Liver (tissue), 3 donors: ENCODE measurements at regions not wholly inside any gene's neighbourhood (a gene's known extent, or its start where the extent isn't known, plus 50 kb on each side); places are given as distances from the start of the nearest gene placed in this dataset.

Experiments used
- EGR1 ChIP-seq, 2 donors: IDR thresholded peaks; 2 replicates each; pipeline ENCODE4 v1.6.1; 2016 to 2018; ENCODE audit warnings: antibody characterized with exemption in 2 of 2, low read depth in 2 of 2
- FOXA1 ChIP-seq: IDR thresholded peaks from 2 replicates; pipeline ENCODE4 v1.6.1; 2016; ENCODE audit warnings: antibody characterized with exemption
- GABPA ChIP-seq, 2 donors: IDR thresholded peaks in 1 of 2; conservative IDR thresholded peaks in 1 of 2; 2 replicates each; pipeline ENCODE4 v1.6.1; 2016; ENCODE audit warnings: antibody characterized with exemption in 2 of 2, mild to moderate bottlenecking in 1 of 2, moderate library complexity in 1 of 2
- HNF4G ChIP-seq: IDR thresholded peaks from 2 replicates; pipeline ENCODE4 v1.6.1; 2016; ENCODE audit warnings: antibody characterized with exemption
- JUND ChIP-seq, 2 donors: IDR thresholded peaks; 2 replicates each; pipeline ENCODE4 v1.6.1; 2016; ENCODE audit warnings: antibody characterized with exemption in 2 of 2
- RAD21 ChIP-seq, 2 donors: IDR thresholded peaks; 2 replicates each; pipeline ENCODE4 v1.6.1; 2016; ENCODE audit warnings: antibody characterized with exemption in 2 of 2, mild to moderate bottlenecking in 2 of 2
- SP1 ChIP-seq: IDR thresholded peaks from 2 replicates; pipeline ENCODE4 v1.6.1; 2018; ENCODE audit warnings: antibody characterized with exemption, mild to moderate bottlenecking
- TAF1 ChIP-seq: conservative IDR thresholded peaks from 2 replicates; pipeline ENCODE4 v1.6.1; 2016; ENCODE audit warnings: antibody characterized with exemption, mild to moderate bottlenecking
- YY1 ChIP-seq: IDR thresholded peaks from 2 replicates; pipeline ENCODE4 v1.6.1; 2016; ENCODE audit warnings: antibody characterized with exemption, mild to moderate bottlenecking
- TF ChIP-seq, protein P1 (sequence below): fragments of 150-350 bp; IDR thresholded peaks from 2 replicates; pipeline ENCODE4 v1.5.1; 2017; ENCODE audit warnings: improper control_type of control experiment, low read depth, low read length; ENCODE audit not compliant: missing input control
- TF ChIP-seq, protein P2 (sequence below): IDR thresholded peaks from 2 replicates; pipeline ENCODE4 v1.6.1; 2016; ENCODE audit warnings: antibody characterized with exemption
- TF ChIP-seq, protein P3 (sequence below): IDR thresholded peaks from 2 replicates; pipeline ENCODE4 v1.6.1; 2016; ENCODE audit warnings: antibody characterized with exemption, mild to moderate bottlenecking
- TF ChIP-seq, protein P4 (sequence below): IDR thresholded peaks from 2 replicates; pipeline ENCODE4 v1.6.1; 2016; ENCODE audit warnings: antibody characterized with exemption
- donor health status: healthy.
- donor health status: healthy.

DNA sequence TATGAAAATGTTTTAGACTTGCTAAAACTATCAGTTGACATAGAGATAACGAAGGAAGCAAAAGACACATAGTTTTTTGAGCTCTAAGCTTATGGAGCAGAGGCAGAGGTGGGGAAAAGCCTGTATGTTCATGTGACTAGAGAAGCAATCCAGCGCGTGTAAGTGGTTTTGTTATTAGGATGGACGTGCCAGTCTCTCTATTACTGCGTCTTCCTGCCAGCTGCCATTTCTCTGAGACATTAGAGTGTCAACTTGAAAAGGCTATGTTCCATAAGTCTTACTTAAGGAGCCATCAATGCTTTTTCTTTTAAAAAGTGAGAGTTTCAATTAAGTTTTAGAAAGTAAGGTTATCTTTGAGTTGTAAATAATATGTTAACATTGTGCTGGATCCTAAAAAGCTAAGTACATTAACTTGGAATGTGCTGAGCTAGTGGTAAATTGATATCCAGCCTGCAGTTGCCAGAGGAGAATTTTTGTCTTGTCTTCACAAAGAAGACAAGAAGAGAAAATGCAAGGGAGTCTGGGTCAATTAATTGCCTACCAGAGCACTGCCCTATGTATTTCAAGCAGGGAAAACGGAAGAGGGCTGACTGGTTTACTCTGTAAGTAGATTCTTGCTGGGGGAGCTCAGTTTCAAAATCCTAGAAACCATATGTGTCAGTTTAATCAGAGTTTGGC lies 161.8 kb upstream of the B3GALT2 start:
- TF ChIP-seq SP1 (no peak), GABPA (IDR thresholded peaks at IDR 0.05 in 1 of 2, conservative IDR thresholded peaks at IDR 0.05 in 1 of 2) (no peak), RAD21 (IDR thresholded peaks at IDR 0.05) (no peak), EGR1 (IDR thresholded peaks at IDR 0.05; ENCODE audit: low read depth in 2 of 2) (no peak), TAF1 (no peak), YY1 (no peak), JUND (IDR thresholded peaks at IDR 0.05) (no peak), FOXA1 (no peak), HNF4G (no peak)
- TF ChIP-seq, protein P1, sequence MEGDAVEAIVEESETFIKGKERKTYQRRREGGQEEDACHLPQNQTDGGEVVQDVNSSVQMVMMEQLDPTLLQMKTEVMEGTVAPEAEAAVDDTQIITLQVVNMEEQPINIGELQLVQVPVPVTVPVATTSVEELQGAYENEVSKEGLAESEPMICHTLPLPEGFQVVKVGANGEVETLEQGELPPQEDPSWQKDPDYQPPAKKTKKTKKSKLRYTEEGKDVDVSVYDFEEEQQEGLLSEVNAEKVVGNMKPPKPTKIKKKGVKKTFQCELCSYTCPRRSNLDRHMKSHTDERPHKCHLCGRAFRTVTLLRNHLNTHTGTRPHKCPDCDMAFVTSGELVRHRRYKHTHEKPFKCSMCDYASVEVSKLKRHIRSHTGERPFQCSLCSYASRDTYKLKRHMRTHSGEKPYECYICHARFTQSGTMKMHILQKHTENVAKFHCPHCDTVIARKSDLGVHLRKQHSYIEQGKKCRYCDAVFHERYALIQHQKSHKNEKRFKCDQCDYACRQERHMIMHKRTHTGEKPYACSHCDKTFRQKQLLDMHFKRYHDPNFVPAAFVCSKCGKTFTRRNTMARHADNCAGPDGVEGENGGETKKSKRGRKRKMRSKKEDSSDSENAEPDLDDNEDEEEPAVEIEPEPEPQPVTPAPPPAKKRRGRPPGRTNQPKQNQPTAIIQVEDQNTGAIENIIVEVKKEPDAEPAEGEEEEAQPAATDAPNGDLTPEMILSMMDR, result no peak
- TF ChIP-seq, protein P2, sequence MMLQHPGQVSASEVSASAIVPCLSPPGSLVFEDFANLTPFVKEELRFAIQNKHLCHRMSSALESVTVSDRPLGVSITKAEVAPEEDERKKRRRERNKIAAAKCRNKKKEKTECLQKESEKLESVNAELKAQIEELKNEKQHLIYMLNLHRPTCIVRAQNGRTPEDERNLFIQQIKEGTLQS, result no peak
- TF ChIP-seq, protein P3, sequence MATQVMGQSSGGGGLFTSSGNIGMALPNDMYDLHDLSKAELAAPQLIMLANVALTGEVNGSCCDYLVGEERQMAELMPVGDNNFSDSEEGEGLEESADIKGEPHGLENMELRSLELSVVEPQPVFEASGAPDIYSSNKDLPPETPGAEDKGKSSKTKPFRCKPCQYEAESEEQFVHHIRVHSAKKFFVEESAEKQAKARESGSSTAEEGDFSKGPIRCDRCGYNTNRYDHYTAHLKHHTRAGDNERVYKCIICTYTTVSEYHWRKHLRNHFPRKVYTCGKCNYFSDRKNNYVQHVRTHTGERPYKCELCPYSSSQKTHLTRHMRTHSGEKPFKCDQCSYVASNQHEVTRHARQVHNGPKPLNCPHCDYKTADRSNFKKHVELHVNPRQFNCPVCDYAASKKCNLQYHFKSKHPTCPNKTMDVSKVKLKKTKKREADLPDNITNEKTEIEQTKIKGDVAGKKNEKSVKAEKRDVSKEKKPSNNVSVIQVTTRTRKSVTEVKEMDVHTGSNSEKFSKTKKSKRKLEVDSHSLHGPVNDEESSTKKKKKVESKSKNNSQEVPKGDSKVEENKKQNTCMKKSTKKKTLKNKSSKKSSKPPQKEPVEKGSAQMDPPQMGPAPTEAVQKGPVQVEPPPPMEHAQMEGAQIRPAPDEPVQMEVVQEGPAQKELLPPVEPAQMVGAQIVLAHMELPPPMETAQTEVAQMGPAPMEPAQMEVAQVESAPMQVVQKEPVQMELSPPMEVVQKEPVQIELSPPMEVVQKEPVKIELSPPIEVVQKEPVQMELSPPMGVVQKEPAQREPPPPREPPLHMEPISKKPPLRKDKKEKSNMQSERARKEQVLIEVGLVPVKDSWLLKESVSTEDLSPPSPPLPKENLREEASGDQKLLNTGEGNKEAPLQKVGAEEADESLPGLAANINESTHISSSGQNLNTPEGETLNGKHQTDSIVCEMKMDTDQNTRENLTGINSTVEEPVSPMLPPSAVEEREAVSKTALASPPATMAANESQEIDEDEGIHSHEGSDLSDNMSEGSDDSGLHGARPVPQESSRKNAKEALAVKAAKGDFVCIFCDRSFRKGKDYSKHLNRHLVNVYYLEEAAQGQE, result no peak
- TF ChIP-seq, protein P4, sequence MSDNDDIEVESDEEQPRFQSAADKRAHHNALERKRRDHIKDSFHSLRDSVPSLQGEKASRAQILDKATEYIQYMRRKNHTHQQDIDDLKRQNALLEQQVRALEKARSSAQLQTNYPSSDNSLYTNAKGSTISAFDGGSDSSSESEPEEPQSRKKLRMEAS, result no peak
